HEK293T (cell line): ENCODE measurements at regions not wholly inside any gene's neighbourhood (a gene's known extent, or its start where the extent isn't known, plus 50 kb on each side); places are given as distances from the start of the nearest gene placed in this dataset.

Experiments
- ELF4 ChIP-seq: fragments of 450-650 bp; IDR thresholded peaks from 2 replicates; pipeline ENCODE4 v1.6.1; 2017; ENCODE audit warnings: antibody characterized with exemption
- FOXM1 ChIP-seq: fragments of 450-650 bp; IDR thresholded peaks from 2 replicates; pipeline ENCODE4 v1.6.1; 2017; ENCODE audit warnings: mild to moderate bottlenecking, borderline replicate concordance
- SP1 ChIP-seq: fragments of 450-650 bp; IDR thresholded peaks from 2 replicates; pipeline ENCODE4 v1.6.1; 2017
- SUZ12 ChIP-seq: fragments of 450-650 bp; IDR thresholded peaks from 2 replicates; pipeline ENCODE4 v1.6.1; 2016; ENCODE audit warnings: mild to moderate bottlenecking

- no peak for TF ChIP-seq ELF4
- TF ChIP-seq FOXM1 = no peak
- TF ChIP-seq SUZ12 = no peak
- TF ChIP-seq SP1 = no peak
These were observed 184.0 kb downstream of the MIS18A start for GRCh38 chr21:32094804-32095203.
